ENCODE measurements at regions not wholly inside any gene's neighbourhood (a gene's known extent, or its start where the extent isn't known, plus 50 kb on each side); places are given as distances from the start of the nearest gene placed in this dataset.
A peak's percentile ranks its signal among the peaks of the same experiment; 100 is the strongest.

DNA sequence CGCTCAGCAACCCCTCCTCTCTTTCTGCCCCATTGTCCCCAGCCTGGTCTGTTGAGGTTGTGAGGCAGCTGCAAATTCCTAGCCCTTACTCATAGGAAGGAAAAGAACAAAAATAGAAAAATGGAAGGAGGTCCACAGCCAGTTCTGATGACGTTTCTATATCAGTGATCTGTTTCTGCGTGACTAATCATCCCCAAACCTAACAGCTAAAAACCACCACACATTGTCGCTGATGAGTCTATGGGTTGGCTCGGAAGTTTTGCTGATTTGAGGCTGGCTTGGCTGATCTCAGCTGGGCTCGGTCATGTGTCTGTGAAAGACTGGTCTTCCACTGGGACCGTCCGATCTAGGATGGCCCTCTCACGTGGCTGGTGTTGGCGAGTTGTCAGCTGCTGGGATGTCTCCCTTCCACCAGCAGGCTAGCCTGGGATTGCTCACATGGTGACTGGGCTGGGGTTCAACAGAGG lies 200.6 kb upstream of the ZNF618 start:
- TF ChIP-seq CTCF (IDR thresholded peaks at IDR 0.05), result no peak
- peak; percentile 49 to 72 for ATAC-seq
- Histone ChIP-seq H3K36me3 (no peaks in the 10 kb centered on the region), H3K4me1 (no peaks in the 10 kb centered on the region), H3K27me3 (ENCODE audit: low read depth) (peaks cover 10% of the 10 kb centered on the region), H3K27ac (peak overlapping the region; percentile 1), H3K4me3 (no peak overlapping the region), H3K9me3 (no peaks in the 10 kb centered on the region)
- no peak for DNase-seq
- intact Hi-C loops (cut with DNase I), result no loop called here

GRCh38 chr9:113677057-113677456 lies 199.1 kb upstream of the ZNF618 start:
- no peaks in the 10 kb centered on the region for H3K36me3 ChIP-seq
- TF ChIP-seq CTCF (IDR thresholded peaks at IDR 0.05), result no peak
- DNase-seq (no peak), ATAC-seq (peak; percentile 22 to 30)
- no peaks in the 10 kb centered on the region for H3K4me1 ChIP-seq
- intact Hi-C loops (cut with DNase I), result no loop called here
- H3K27ac ChIP-seq, result no peak overlapping the region
- no peaks in the 10 kb centered on the region for H3K9me3 ChIP-seq
- H3K27me3 ChIP-seq (ENCODE audit: low read depth), result peaks cover 10% of the 10 kb centered on the region
- no peak overlapping the region for H3K4me3 ChIP-seq

DNA sequence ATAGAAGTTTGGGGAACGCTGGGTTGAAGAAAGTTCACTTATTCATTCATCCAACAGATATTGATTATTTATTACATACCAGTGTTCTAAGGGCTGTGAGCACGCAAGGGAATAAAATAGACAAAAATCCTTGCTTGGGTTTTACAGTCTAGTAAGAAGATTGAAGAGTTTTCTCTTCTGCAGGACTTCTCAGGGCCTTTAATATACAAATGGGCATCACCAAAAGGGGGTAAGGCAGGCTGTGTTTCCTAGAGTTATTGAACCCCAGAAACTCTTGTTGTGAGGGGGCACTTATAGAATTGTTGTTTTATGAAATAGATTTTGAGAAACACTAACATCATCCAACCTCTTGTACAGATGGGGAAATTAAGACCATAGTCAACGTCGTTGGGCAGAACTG lies 198.5 kb upstream of the ZNF618 start:
- ATAC-seq, result no peak
- H3K9me3 ChIP-seq, result no peaks in the 10 kb centered on the region
- peaks cover 10% of the 10 kb centered on the region for H3K27me3 ChIP-seq (ENCODE audit: low read depth)
- no peaks in the 10 kb centered on the region for H3K36me3 ChIP-seq
- TF ChIP-seq CTCF (IDR thresholded peaks at IDR 0.05), result no peak
- H3K27ac ChIP-seq, result no peak overlapping the region
- H3K4me3 ChIP-seq, result no peak overlapping the region
- DNase-seq, result no peak
- intact Hi-C loops (cut with DNase I), result no loop called here
- H3K4me1 ChIP-seq, result peaks cover 3% of the 10 kb centered on the region

DNA sequence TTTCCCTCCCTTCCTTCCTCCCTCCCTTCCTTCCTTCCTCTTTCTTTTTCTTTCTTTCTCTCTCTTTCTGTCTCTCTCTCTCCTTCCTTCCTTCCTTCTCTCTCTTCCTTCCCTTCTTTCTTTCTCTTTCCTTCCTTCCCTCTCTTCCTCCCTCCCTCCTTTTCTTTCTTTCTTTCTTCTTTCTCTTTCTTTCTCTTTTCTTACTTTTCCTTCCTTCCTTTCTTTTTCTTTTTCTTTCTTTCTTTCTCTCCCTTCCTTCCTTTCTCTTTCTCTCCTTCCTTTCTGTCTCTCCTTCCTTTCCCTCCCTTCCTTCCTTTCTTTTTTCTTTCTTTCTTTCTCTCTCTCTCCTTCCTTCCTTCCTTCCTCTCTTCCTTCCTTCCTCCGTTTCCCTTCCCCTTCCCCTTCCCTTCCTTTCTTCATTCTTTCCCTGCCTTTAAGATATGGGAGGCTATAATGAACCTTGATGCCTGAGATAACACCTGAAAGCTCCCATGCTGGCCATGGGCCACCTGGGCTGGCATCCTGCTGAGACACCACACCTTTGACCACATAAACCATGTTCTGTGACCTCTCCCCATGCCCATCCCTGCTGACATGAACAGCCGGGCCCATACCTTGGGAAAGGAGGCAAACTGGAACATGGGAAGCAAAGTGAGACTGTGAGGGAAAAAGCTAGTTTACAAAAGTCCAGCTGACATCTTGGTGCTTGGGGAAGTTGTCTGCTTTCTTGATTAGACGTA lies 197.8 kb upstream of the ZNF618 start:
- ATAC-seq (no peak), DNase-seq (no peak)
- no peaks in the 10 kb centered on the region for H3K9me3 ChIP-seq
- no peak overlapping the region for H3K27ac ChIP-seq
- H3K4me3 ChIP-seq, result no peak overlapping the region
- no peaks in the 10 kb centered on the region for H3K36me3 ChIP-seq
- intact Hi-C loops (cut with DNase I), result no loop called here
- peaks cover 8% of the 10 kb centered on the region for H3K27me3 ChIP-seq (ENCODE audit: low read depth)
- TF ChIP-seq CTCF (IDR thresholded peaks at IDR 0.05), result no peak
- peaks cover 3% of the 10 kb centered on the region for H3K4me1 ChIP-seq

GRCh38 chr9:113678859-113679256 lies 197.3 kb upstream of the ZNF618 start:
- Histone ChIP-seq H3K36me3 (no peaks in the 10 kb centered on the region), H3K27ac (no peak overlapping the region), H3K4me3 (no peak overlapping the region), H3K4me1 (peaks cover 3% of the 10 kb centered on the region), H3K9me3 (no peaks in the 10 kb centered on the region), H3K27me3 (ENCODE audit: low read depth) (peaks cover 6% of the 10 kb centered on the region)
- ATAC-seq (no peak), DNase-seq (no peak)
- no peak for TF ChIP-seq CTCF (IDR thresholded peaks at IDR 0.05)
- intact Hi-C loops (cut with DNase I), result no loop called here

Measured in lower lobe of right lung (tissue), 2 donors.